GM18867 (cell line): ENCODE measurements at regions not wholly inside any gene's neighbourhood (a gene's known extent, or its start where the extent isn't known, plus 50 kb on each side); places are given as distances from the start of the nearest gene placed in this dataset.

Experiments
- ATAC-seq: cut with Tn5 transposase; IDR thresholded peaks from one replicate; pipeline ENCODE4 v1.9.1; 2021; ENCODE audit warnings: mild to moderate bottlenecking, moderate library complexity; ENCODE audit not compliant: unreplicated experiment

GRCh38 chr10:90975096-90975495, 54.2 kb upstream of the ANKRD1 start:
- no peak for ATAC-seq

DNA sequence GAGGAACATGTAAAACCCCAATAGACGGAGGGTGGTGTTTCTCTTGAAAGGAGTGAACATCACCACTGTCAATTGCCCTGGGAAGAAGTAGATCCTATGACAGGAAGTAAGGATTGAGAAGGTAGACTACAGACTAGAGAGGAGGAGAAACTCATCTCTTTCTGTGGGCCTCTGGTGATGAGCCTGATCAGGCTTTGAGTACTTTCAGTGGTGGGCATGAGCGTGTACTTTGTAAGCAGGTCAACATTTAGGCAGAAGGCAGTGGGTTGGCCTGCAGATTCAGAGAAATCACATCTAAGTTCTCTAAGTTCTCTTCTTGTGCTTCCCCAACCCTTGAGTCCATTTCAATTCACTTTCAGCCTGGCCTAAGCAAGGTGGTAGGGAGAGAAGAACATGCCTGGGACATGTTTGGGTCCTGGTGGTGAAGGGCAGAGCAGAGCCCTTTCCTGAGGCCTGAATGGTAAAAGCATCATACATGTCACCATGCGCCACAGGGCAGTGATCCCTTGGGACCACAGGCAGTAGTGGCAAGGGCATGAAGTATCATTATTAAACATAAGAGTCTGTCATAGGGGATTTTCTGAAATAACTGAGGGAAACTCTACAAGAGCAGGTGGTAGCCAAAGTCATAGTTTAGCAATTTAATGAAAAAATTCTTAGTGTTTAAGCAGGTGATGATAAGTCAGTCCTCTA, 56.4 kb upstream of the ANKRD1 start:
- ATAC-seq, result peak; percentile 68

- ATAC-seq, result peak; percentile 8
These were observed 57.1 kb upstream of the ANKRD1 start for GRCh38 chr10:90977855-90978486.

GRCh38 chr10:90982406-90983008, 61.6 kb upstream of the ANKRD1 start:
- no peak for ATAC-seq

DNA sequence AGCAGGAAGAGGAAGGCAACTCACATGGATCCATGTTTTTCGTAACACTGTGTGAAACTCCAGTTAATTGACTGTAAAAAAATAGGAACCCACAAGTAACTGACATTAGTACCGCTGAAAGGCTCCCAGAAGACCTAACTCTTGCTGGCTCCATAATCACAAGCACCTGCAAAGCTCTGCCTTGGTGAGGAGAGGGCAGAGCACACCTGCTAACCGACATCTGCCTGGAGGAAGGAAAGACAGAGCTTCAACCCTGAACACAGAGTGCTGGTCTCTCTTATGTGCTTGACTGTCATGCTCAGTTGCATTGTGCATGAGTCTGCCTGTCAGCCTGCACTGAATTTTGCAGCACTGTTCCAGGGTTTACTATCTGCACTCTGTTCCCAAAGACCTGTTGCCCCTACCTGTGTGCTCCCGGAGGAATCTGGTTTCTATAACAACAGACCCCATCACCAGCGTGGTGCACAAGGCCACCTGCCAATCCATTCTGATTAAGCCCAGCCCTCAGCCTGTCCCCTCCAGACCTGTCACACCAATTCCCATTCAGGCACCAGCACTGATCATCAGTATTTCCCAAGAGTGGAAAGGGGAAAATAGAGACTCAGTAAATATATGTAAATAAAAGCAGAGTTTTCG, 63.1 kb upstream of the ANKRD1 start:
- no peak for ATAC-seq

- no peak for ATAC-seq
These were observed 64.0 kb upstream of the ANKRD1 start for GRCh38 chr10:90984898-90985297.

DNA sequence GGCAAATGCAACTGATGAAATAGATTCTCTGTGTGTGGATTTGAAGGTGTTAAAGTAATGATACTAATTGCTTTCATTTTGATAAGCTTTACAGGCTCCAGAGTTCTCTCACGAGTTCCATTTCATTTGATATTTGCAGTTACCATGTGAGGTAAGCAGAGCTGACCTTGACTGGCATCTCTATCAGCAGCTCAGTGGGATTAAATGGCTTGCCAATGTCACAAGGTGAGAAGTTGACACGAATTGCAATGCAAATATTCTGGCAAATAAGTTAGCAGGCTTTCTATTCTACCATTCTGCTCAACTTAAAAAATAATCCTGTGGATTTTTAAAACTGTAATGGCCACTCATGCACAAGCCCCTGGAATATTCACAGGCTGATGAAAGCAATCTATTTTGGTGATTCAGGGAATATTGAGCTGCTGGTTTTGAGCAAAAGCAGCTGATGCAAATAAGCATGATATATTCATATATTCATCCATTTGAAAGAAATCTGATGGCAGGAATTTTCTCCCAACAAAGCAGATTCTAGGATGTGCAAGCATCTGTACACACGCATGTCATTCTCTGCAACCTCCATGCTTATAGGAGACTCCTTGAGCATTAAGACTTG, 64.5 kb upstream of the ANKRD1 start:
- ATAC-seq, result no peak

- ATAC-seq, result no peak
These were observed 65.4 kb upstream of the ANKRD1 start for GRCh38 chr10:90986136-90986760.

- no peak for ATAC-seq
These were observed 66.0 kb upstream of the ANKRD1 start for GRCh38 chr10:90986870-90987269.

- ATAC-seq, result no peak
These were observed 66.5 kb upstream of the ANKRD1 start for GRCh38 chr10:90987383-90987782.

GRCh38 chr10:90988024-90988423, 67.1 kb upstream of the ANKRD1 start:
- ATAC-seq, result no peak

DNA sequence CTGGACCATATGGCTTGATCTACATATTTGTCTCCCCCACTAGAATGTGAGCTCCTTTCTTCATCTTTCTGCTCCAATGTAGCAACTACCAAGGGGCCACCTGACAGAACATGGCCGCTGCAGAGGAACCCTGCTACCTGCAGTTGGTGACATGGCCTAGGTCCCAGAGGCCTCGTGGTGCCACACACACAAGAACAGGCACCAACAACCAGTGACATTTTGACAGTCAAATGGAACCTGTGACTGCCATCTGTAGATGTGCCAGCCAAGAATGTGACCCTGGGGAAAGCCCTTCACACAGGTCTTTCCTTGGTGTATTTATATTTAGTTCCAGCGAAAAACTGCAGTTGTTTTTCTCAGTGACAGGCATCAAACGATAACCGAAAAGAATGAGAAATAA, 67.9 kb upstream of the ANKRD1 start:
- ATAC-seq, result no peak

GRCh38 chr10:90989378-90989777, 68.5 kb upstream of the ANKRD1 start:
- ATAC-seq, result no peak

- no peak for ATAC-seq
These were observed 71.6 kb upstream of the ANKRD1 start for GRCh38 chr10:90992462-90992861.

DNA sequence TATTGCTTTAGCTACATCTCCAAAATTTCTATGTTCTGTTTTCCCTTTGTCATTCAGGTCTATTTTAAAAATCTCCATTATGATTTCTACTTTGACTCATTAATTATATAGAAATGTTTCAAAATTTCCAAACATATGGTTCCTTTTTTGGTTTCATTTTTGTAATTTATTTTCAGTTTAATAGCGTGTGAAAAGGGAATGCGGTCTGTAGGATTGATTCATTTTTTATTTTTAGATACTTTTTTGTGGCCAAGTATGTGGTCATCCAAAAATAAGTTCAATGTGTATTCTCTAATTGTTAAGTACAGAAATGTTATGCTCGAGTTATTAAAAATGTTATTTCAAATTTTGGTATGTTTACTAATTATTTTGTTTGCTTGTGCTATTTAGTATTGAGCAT, 72.5 kb upstream of the ANKRD1 start:
- ATAC-seq, result no peak

DNA sequence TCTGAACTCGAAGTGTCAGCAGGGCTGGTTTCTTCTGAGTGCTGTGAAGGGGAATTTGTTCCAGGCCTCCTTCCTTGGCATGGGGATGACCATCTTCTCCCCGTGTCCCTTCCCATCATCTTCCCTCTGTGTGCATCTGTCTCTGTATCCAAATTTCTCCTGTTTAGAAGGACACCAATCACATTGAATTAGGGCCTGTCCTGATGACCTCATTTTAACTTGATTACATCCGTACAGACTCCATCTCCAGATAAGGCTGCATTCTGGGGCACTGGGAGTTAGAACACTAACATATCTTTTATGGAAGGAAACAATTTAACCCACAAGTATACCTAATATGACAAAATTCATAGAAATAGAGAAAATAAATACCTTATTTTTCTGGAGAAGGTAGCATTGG, 76.8 kb upstream of the ANKRD1 start:
- no peak for ATAC-seq

DNA sequence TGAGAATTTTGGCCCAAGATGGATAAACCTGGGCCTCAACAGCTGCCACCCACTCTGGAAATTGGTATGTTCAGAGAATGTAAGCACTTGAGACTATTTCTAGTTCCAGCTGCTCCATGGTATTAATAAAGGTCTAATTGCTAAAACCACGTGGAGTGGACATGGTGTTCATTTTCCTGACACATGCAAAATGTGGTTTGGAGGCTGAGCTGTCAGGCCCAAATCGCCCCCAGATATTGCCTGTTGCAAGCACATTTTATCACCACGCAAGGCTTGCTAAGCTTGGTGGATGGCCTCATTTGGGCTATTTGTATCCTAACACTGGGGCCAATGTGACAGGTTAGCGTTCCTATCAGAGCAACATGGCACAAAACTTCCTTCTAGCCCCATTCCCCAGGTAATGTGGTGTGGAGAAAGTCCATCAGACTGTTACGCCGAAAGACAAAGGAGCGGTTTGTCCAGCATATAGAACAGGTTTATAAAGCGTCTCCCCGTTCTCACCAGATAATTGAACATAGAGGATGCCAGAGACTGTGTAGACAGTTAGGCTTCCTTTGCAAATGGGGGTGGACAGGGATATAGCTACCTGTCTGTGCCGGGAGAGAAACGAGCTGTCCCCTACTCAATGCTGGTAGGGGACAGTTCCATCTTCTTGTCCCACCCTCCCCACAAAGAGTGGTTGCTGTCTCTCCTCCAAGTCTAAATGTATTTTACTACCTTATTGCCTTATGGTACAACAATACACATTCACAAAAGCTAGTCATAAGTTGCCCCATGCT, 78.0 kb upstream of the ANKRD1 start:
- peak; percentile 21 for ATAC-seq

DNA sequence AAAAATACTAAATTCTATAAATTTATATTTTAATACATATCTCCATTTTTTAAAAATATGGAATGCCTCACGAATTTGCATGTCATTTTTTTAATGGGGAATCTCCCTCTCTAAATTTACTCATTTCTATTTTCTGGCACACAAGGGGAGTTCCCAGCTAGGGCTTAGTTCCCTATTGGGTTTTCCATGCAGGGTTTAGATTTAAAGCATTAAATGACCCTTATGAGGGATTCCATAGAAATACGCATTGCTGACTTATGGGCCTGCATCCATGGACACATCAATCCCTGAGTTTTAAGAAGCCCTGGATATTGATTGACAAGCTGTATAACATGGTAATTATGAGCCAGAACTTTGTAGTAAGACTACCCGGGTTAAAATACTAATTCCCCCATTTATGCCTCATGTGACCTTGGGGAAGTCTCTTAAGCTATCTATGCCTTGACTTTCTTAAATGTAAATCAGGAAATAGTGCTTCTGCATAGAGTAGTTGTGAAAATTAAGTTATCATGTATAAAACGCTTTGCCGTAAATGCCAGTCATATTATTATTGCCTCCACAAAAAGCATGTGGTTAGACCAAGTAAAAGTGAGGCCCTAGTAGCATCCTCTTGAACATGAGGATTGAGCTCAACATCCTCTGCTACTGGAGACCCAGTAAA, 78.8 kb upstream of the ANKRD1 start:
- ATAC-seq, result peak; percentile 46

DNA sequence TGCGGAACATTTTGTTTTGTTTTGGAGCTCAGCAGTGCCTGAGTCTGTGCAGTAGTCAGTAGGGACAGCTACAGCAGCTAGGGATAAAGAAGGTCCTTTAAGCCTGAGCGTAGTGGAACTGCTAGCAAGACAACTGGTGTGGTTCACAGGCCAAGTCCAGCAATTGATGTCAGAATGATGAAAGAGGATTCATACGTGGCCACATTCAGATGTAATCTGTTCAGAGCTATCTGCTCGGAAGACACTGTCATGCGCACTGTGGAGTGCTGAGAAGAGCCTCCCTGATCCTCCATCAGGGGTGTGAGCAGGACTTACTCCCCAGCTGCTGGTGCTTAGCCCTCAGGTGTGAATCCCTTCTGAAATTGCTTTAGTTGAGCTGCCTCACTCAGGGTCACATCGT, 79.6 kb upstream of the ANKRD1 start:
- ATAC-seq, result no peak

GRCh38 chr10:91000985-91001384, 80.1 kb upstream of the ANKRD1 start:
- ATAC-seq, result no peak
